IMR-90 (cell line): ENCODE measurements at regions not wholly inside any gene's neighbourhood (a gene's known extent, or its start where the extent isn't known, plus 50 kb on each side); places are given as distances from the start of the nearest gene placed in this dataset.

Source experiments
- ATAC-seq: fragments of 200-7000 bp; cut with Tn5 transposase; 2 replicates; pipeline ENCODE4 v1.9.1; 2020; ENCODE audit warnings: low read depth, mild to moderate bottlenecking, moderate library complexity
- BruUV-seq: library from RNA; stranded (reverse); fragments of 400-500 nt; replicated peaks from 2 replicates; lab custom pipeline; 2021; lab: Mats Ljungman, UMichigan
- CTCF ChIA-PET: fragments of 300-600 bp; formaldehyde crosslinking; extraction: SDS; loops from one replicate; lab custom pipeline; 2021; ENCODE audit warnings: antibody characterized with exemption; lab: Yijun Ruan, JAX
- POLR2A ChIA-PET: fragments of 300-600 bp; sonication (Branson Sonifier 250); formaldehyde crosslinking; loops from one replicate; lab custom pipeline; 2022; ENCODE audit warnings: antibody characterized with exemption; ENCODE audit not compliant: unreplicated experiment; lab: Charles Lee
- DNase-seq: peaks from one replicate; pipeline ENCODE4 v3.0.0; 2013
- H2AFZ ChIP-seq: replicated peaks from 2 replicates; pipeline ENCODE3; 2013; ENCODE audit warnings: low read length, mild to moderate bottlenecking; ENCODE audit not compliant: poor library complexity
- H2AK5ac ChIP-seq: 2 replicates; pipeline ENCODE4 v1.6.1; 2013; ENCODE audit warnings: low read depth, low read length, inconsistent platforms
- H2AK9ac ChIP-seq: replicated peaks from 2 replicates; pipeline ENCODE3; 2013; ENCODE audit warnings: mild to moderate bottlenecking, low read depth, low read length, moderate library complexity; ENCODE audit not compliant: poor library complexity
- H2BK120ac ChIP-seq: 2 replicates; pipeline ENCODE4 v1.6.1; 2013; ENCODE audit warnings: low read depth, low read length, inconsistent platforms
- H2BK15ac ChIP-seq: 3 replicates; pipeline ENCODE4 v1.6.1; 2013; ENCODE audit warnings: low read depth, low read length, inconsistent platforms
- H2BK20ac ChIP-seq: 2 replicates; pipeline ENCODE4 v1.6.1; 2013; ENCODE audit warnings: low read depth, mild to moderate bottlenecking, inconsistent platforms, low read length, moderate library complexity
- H2BK5ac ChIP-seq: 2 replicates; pipeline ENCODE4 v1.6.1; 2013; ENCODE audit warnings: mild to moderate bottlenecking, low read depth, low read length, inconsistent platforms; ENCODE audit not compliant: poor library complexity, severe bottlenecking
- H3K14ac ChIP-seq: replicated peaks from 2 replicates; pipeline ENCODE4 v1.6.1; 2013; ENCODE audit warnings: low read depth, low read length, inconsistent platforms
- H3K18ac ChIP-seq: 2 replicates; pipeline ENCODE4 v1.6.1; 2013; ENCODE audit warnings: low read depth, low read length, control low read depth
- H3K23ac ChIP-seq: 2 replicates; pipeline ENCODE4 v1.6.1; 2013; ENCODE audit warnings: low read depth, low read length, inconsistent platforms
- H3K27ac ChIP-seq: 2 replicates; pipeline ENCODE4 v1.5.1; 2013; ENCODE audit warnings: mild to moderate bottlenecking, control low read depth, low read length; ENCODE audit not compliant: insufficient read depth
- H3K27me3 ChIP-seq: 2 replicates; pipeline ENCODE4 v1.6.1; 2013; ENCODE audit warnings: low read length; ENCODE audit not compliant: control insufficient read depth, insufficient read depth
- H3K36me3 ChIP-seq: 2 replicates; pipeline ENCODE4 v1.6.1; 2013; ENCODE audit warnings: low read length, mixed read lengths; ENCODE audit not compliant: control insufficient read depth, insufficient read depth
- H3K4ac ChIP-seq: 2 replicates; pipeline ENCODE4 v1.6.1; 2013; ENCODE audit warnings: low read depth, low read length, inconsistent platforms
- H3K4me1 ChIP-seq: 2 replicates; pipeline ENCODE4 v1.6.1; 2013; ENCODE audit warnings: low read length, mixed read lengths; ENCODE audit not compliant: control insufficient read depth, insufficient read depth
- H3K4me2 ChIP-seq: 2 replicates; pipeline ENCODE4 v1.6.1; 2013; ENCODE audit warnings: low read depth, mild to moderate bottlenecking, control low read depth, low read length, moderate library complexity
- H3K4me3 ChIP-seq: 2 replicates; pipeline ENCODE4 v1.5.1; 2013; ENCODE audit warnings: low read depth, mild to moderate bottlenecking, control low read depth, low read length, moderate library complexity; ENCODE audit not compliant: insufficient read depth
- H3K56ac ChIP-seq: 2 replicates; pipeline ENCODE4 v1.6.1; 2013; ENCODE audit warnings: low read length, inconsistent platforms; ENCODE audit not compliant: insufficient read depth; ENCODE audit errors: extremely low read depth
- H3K79me1 ChIP-seq, 2 experiments: 2 replicates each; pipeline ENCODE4 v1.6.1; 2013; ENCODE audit warnings: low read length in 2 of 2, inconsistent platforms in 1 of 2, low read depth in 1 of 2
- H3K9ac ChIP-seq: 2 replicates; pipeline ENCODE4 v1.6.1; 2013; ENCODE audit warnings: low read depth, low read length, control low read depth
- H3K9me1 ChIP-seq: 2 replicates; pipeline ENCODE4 v1.6.1; 2013; ENCODE audit warnings: low read length, inconsistent platforms; ENCODE audit not compliant: insufficient read depth
- H3K9me3 ChIP-seq: 2 replicates; pipeline ENCODE4 v1.6.1; 2013; ENCODE audit warnings: low read length; ENCODE audit not compliant: control insufficient read depth, insufficient read depth
- H4K20me1 ChIP-seq: 2 replicates; pipeline ENCODE4 v1.6.1; 2013; ENCODE audit warnings: low read length, inconsistent platforms; ENCODE audit not compliant: insufficient read depth
- H4K5ac ChIP-seq: 2 replicates; pipeline ENCODE4 v1.6.1; 2013; ENCODE audit warnings: mild to moderate bottlenecking, low read depth, low read length, control low read depth
- H4K8ac ChIP-seq, 2 experiments: 2 replicates each; pipeline ENCODE4 v1.6.1; 2013; ENCODE audit warnings: low read depth in 2 of 2, low read length in 2 of 2, control low read depth in 1 of 2, inconsistent platforms in 1 of 2
- H4K91ac ChIP-seq: 2 replicates; pipeline ENCODE4 v1.6.1; 2013; ENCODE audit warnings: low read depth, low read length, inconsistent platforms; ENCODE audit not compliant: insufficient read depth
- BHLHE40 ChIP-seq: fragments of 150-350 bp; IDR thresholded peaks from 2 replicates; pipeline ENCODE4 v1.6.1; 2016; ENCODE audit warnings: mild to moderate bottlenecking, low read depth, low read length
- CEBPB ChIP-seq: IDR thresholded peaks from 2 replicates; pipeline ENCODE4 v1.6.1; 2012; ENCODE audit warnings: low read depth, low read length, improper control_type of control experiment
- CHD1 ChIP-seq: IDR thresholded peaks from 2 replicates; pipeline ENCODE4 v1.6.1; 2012; ENCODE audit warnings: low read depth, low read length, improper control_type of control experiment
- FOS ChIP-seq: fragments of 150-350 bp; IDR thresholded peaks from 2 replicates; pipeline ENCODE4 v1.6.1; 2016; ENCODE audit warnings: low read depth, low read length
- MAFK ChIP-seq: IDR thresholded peaks from 2 replicates; pipeline ENCODE4 v1.6.1; 2012; ENCODE audit warnings: low read depth, low read length, improper control_type of control experiment
- MAZ ChIP-seq: IDR thresholded peaks from 2 replicates; pipeline ENCODE4 v1.6.1; 2012; ENCODE audit warnings: low read depth, mild to moderate bottlenecking, low read length, improper control_type of control experiment, moderate library complexity, borderline replicate concordance
- MXI1 ChIP-seq: IDR thresholded peaks from 2 replicates; pipeline ENCODE4 v1.6.1; 2012; ENCODE audit warnings: low read depth, mild to moderate bottlenecking, low read length, moderate library complexity, borderline replicate concordance
- NFE2L2 ChIP-seq: fragments of 150-350 bp; IDR thresholded peaks from 2 replicates; pipeline ENCODE4 v1.6.1; 2016; ENCODE audit warnings: low read depth, mild to moderate bottlenecking, low read length
- POLR2A ChIP-seq: IDR thresholded peaks from 2 replicates; pipeline ENCODE4 v1.6.1; 2012; ENCODE audit warnings: mild to moderate bottlenecking, low read depth, low read length
- RAD21 ChIP-seq: IDR thresholded peaks from 2 replicates; pipeline ENCODE4 v1.6.1; 2012; ENCODE audit warnings: low read length, improper control_type of control experiment
- RCOR1 ChIP-seq: IDR thresholded peaks from 2 replicates; pipeline ENCODE4 v1.6.1; 2012; ENCODE audit warnings: mild to moderate bottlenecking, low read length, improper control_type of control experiment; ENCODE audit not compliant: insufficient replicate concordance
- RFX5 ChIP-seq: IDR thresholded peaks from 2 replicates; pipeline ENCODE4 v1.8.0; 2012; ENCODE audit warnings: low read depth, mild to moderate bottlenecking, low read length, moderate library complexity
- SMC3 ChIP-seq: fragments of 150-350 bp; IDR thresholded peaks from 2 replicates; pipeline ENCODE4 v1.6.1; 2016; ENCODE audit warnings: low read depth, mild to moderate bottlenecking, antibody characterized with exemption, low read length, moderate library complexity
- WGBS, 2 experiments: methylation state at CpG; one replicate each; pipeline versions ENCODE4 v1.1.5 to v1.1.7; 2013; ENCODE audit warnings: missing lambda C conversion rate in 2 of 2; ENCODE audit not compliant: insufficient read length in 1 of 2; ENCODE audit errors: extremely low coverage in 2 of 2; 5-methylcytosine and 5-hydroxymethylcytosine counted together
- dilution Hi-C: fragments of 300-500 bp; cut with HindIII; formaldehyde crosslinking; loops from one replicate; pipeline ENCODE4 v1.14.3; 2018; ENCODE audit warnings: low sequenced_read_pairs; ENCODE audit not compliant: unreplicated experiment
- in situ Hi-C: fragments of 300-500 bp; cut with MboI; formaldehyde crosslinking; loops from 3 replicates; pipeline ENCODE4 v1.14.3; 2019; ENCODE audit warnings: low sequenced_read_pairs, inconsistent platforms, mixed read lengths
- intact Hi-C: fragments of 100-400 bp; cut with micrococcal nuclease; formaldehyde crosslinking; loops from 2 replicates; pipeline ENCODE4 v1.10.0; 2022
- TF ChIP-seq, protein P1 (sequence below): fragments of 150-350 bp; IDR thresholded peaks from 2 replicates; pipeline ENCODE4 v1.6.1; 2016; ENCODE audit warnings: low read depth, mild to moderate bottlenecking, low read length, moderate library complexity, borderline replicate concordance
- TF ChIP-seq, protein P2 (sequence below): conservative IDR thresholded peaks from 2 replicates; pipeline ENCODE4 v1.5.1; 2012; ENCODE audit warnings: mild to moderate bottlenecking, low read depth, low read length, improper control_type of control experiment
- TF ChIP-seq, protein P3 (sequence below): fragments of 150-350 bp; IDR thresholded peaks from 2 replicates; pipeline ENCODE4 v1.6.1; 2017; ENCODE audit warnings: mild to moderate bottlenecking, antibody characterized with exemption, low read length, low read depth

DNA sequence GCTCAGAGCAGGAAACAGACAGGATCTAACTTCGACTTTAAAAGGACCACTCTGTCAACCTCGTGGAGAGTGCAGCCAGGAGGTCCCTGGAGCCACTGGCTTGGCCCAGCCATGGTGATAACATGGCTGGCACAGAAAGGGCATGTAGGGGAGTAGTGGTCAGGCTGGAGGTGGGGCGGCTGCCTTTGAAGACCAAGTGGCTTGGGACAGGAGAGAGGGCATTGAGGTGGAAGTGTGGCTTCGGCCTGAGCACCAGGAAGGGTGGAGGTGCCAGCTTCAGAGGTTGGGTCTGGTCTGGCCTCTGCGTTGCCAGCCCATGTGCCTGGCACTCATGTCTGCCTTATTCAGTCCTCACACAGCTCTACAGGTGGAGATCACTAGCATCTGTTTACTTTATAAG, 270.0 kb downstream of the NSG2 start:
- no peak overlapping the region for H2AFZ ChIP-seq
- no peak overlapping the region for H3K4me2 ChIP-seq
- no peak overlapping the region for H3K9ac ChIP-seq
- no peak overlapping the region for H3K4me3 ChIP-seq
- no peak overlapping the region for H3K27ac ChIP-seq
- peaks cover 15% of the 10 kb centered on the region; the same call in 1 of the 2 replicates for H3K27me3 ChIP-seq
- in situ Hi-C loops, result loop anchor here (5.0 to 25.0 kb wide), 4 partner anchors 341 to 1153 kb away; no protein-coding TSS in a partner anchor
- H2BK15ac ChIP-seq, result no peak overlapping the region
- H3K9me3 ChIP-seq, result no peaks in the 10 kb centered on the region
- TF ChIP-seq MAZ (no peak), MAFK (no peak), SMC3 (no peak), RFX5 (no peak), FOS (no peak), RCOR1 (no peak), CEBPB (no peak), RAD21 (no peak), POLR2A (no peak), NFE2L2 (no peak), CHD1 (no peak), BHLHE40 (no peak), MXI1 (no peak)
- TF ChIP-seq, protein P1, sequence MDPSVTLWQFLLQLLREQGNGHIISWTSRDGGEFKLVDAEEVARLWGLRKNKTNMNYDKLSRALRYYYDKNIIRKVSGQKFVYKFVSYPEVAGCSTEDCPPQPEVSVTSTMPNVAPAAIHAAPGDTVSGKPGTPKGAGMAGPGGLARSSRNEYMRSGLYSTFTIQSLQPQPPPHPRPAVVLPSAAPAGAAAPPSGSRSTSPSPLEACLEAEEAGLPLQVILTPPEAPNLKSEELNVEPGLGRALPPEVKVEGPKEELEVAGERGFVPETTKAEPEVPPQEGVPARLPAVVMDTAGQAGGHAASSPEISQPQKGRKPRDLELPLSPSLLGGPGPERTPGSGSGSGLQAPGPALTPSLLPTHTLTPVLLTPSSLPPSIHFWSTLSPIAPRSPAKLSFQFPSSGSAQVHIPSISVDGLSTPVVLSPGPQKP, result no peak
- TF ChIP-seq, protein P2, sequence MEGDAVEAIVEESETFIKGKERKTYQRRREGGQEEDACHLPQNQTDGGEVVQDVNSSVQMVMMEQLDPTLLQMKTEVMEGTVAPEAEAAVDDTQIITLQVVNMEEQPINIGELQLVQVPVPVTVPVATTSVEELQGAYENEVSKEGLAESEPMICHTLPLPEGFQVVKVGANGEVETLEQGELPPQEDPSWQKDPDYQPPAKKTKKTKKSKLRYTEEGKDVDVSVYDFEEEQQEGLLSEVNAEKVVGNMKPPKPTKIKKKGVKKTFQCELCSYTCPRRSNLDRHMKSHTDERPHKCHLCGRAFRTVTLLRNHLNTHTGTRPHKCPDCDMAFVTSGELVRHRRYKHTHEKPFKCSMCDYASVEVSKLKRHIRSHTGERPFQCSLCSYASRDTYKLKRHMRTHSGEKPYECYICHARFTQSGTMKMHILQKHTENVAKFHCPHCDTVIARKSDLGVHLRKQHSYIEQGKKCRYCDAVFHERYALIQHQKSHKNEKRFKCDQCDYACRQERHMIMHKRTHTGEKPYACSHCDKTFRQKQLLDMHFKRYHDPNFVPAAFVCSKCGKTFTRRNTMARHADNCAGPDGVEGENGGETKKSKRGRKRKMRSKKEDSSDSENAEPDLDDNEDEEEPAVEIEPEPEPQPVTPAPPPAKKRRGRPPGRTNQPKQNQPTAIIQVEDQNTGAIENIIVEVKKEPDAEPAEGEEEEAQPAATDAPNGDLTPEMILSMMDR, result no peak
- TF ChIP-seq, protein P3, sequence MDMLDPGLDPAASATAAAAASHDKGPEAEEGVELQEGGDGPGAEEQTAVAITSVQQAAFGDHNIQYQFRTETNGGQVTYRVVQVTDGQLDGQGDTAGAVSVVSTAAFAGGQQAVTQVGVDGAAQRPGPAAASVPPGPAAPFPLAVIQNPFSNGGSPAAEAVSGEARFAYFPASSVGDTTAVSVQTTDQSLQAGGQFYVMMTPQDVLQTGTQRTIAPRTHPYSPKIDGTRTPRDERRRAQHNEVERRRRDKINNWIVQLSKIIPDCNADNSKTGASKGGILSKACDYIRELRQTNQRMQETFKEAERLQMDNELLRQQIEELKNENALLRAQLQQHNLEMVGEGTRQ, result no peak
- CTCF ChIA-PET, result no interaction called here
- no peak overlapping the region for H3K56ac ChIP-seq
- ATAC-seq (no peak), DNase-seq (no peak)
- H2BK5ac ChIP-seq, result no peak overlapping the region
- WGBS, 2 experiments, result 38% methylated on average over 2 of the region's 5 CpGs; no CpG with 5 or more reads in 1 of the 2 experiments
- H3K9me1 ChIP-seq, result no peaks in the 10 kb centered on the region
- intact Hi-C loops, result loop anchor here (10.0 kb wide), 1 partner anchor 401 kb away; no protein-coding TSS in a partner anchor
- POLR2A ChIA-PET, result no interaction called here
- no peak overlapping the region for H3K18ac ChIP-seq
- no peak overlapping the region for H2AK5ac ChIP-seq
- H4K5ac ChIP-seq, result no peak overlapping the region
- BruUV-seq, result no TSS peak
- no peak overlapping the region for H2AK9ac ChIP-seq
- no peak overlapping the region for H2BK120ac ChIP-seq
- no peaks in the 10 kb centered on the region for H4K20me1 ChIP-seq
- no peak overlapping the region for H3K4ac ChIP-seq
- no peak overlapping the region for H3K23ac ChIP-seq
- H2BK20ac ChIP-seq, result no peak overlapping the region
- no peak overlapping the region for H4K8ac ChIP-seq
- dilution Hi-C loops, result no loop called here
- H3K14ac ChIP-seq, result no peak overlapping the region
- no peaks in the 10 kb centered on the region for H3K79me1 ChIP-seq
- H3K36me3 ChIP-seq, result no peaks in the 10 kb centered on the region
- H4K91ac ChIP-seq, result no peak overlapping the region
- peaks cover 2% of the 10 kb centered on the region; the same call in 1 of the 2 replicates for H3K4me1 ChIP-seq
